ENCODE measurements at regions not wholly inside any gene's neighbourhood (a gene's known extent, or its start where the extent isn't known, plus 50 kb on each side); places are given as distances from the start of the nearest gene placed in this dataset.

DNA sequence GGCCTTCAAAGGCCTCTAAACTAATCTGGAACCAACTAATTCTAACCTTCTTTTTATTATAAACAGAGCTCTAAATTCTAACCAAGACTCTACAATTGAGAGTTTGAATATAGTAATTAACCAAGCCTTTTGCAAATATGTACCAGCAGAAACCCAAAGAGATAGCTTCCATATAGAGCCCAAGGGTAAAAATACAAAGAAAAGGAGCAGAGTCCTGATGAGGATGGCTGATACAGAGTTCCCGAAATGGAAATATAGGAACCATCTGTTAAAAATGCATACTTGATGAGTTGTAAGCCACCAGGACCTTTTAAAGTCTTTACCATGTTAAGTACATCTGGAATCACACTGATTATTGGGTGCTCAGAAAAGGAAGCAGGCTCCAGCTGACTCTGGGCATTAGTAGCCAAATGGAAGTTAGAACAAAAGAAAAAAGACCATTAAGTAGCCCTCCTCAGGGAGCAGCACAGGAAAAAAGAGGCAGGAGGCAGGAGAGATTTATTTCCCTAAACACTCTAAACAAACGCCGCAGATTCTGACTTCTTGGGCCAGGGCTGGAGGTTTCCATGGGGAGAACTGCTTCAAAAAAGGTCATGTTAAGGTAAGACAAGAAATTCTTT, 463.1 kb upstream of the FAT3 start:
- H3K4me1 ChIP-seq (ENCODE audit: control insufficient read depth in 2 of 2, insufficient read depth in 2 of 2, low read length in 1 of 2) = no peaks in the 10 kb centered on the region
- H3K36me3 ChIP-seq (ENCODE audit: control insufficient read depth in 2 of 2, insufficient read depth in 2 of 2, low read length in 1 of 2) = no peaks in the 10 kb centered on the region
- no peaks in the 10 kb centered on the region for H3K27me3 ChIP-seq (ENCODE audit: control insufficient read depth in 1 of 2, insufficient read depth in 2 of 2, low read length in 2 of 2)
- H3K4me3 ChIP-seq (ENCODE audit: low read depth in 1 of 2, low read length in 2 of 2) = no peak overlapping the region
- H3K27ac ChIP-seq (ENCODE audit: low read depth in 2 of 2, low read length in 1 of 2) = no peak overlapping the region
- H3K9me3 ChIP-seq (ENCODE audit: control insufficient read depth in 2 of 2, insufficient read depth in 1 of 2, low read depth in 1 of 2, low read length in 1 of 2) = no peaks in the 10 kb centered on the region
- 41 to 44% methylated on average over 3 of the region's 3 CpGs for WGBS, 2 donors

DNA sequence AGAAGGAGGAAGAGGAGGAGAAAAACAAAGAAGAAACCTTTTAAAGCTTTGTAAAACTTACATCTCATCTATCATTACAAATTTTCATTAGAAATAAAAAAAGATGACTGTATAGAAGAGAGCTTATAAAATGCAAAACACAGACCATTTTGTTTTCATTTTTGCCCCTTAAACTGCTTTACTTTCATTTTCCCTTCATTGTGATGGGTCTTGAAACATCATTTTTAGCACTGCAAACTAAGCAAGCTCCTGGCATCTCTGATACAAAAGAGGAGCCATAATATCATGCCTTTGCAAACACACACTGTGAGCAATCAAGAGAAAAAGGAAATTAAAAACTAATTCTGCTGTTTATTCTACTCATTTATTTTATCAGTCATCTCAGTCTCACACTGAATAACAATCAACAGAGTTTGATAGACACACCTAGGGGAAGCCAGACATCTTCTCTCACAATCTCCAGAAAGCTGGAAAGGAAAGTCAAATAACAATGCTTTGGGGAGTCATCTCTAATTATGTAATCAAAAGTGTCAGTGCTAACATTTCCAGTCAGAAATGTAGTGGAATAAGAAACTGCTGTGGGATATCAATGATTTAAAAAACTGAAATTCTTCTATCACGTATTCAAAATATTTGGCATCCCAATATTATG, 467.7 kb upstream of the FAT3 start:
- Histone ChIP-seq H3K9me3 (ENCODE audit: control insufficient read depth in 2 of 2, insufficient read depth in 1 of 2, low read depth in 1 of 2, low read length in 1 of 2) (no peaks in the 10 kb centered on the region), H3K27me3 (ENCODE audit: control insufficient read depth in 1 of 2, insufficient read depth in 2 of 2, low read length in 2 of 2) (no peaks in the 10 kb centered on the region), H3K27ac (ENCODE audit: low read depth in 2 of 2, low read length in 1 of 2) (no peak overlapping the region), H3K4me1 (ENCODE audit: control insufficient read depth in 2 of 2, insufficient read depth in 2 of 2, low read length in 1 of 2) (no peaks in the 10 kb centered on the region), H3K36me3 (ENCODE audit: control insufficient read depth in 2 of 2, insufficient read depth in 2 of 2, low read length in 1 of 2) (no peaks in the 10 kb centered on the region), H3K4me3 (ENCODE audit: low read depth in 1 of 2, low read length in 2 of 2) (no peak overlapping the region)
- WGBS, 2 donors = 68 to 81% methylated on average over 1 of the region's 1 CpG

DNA sequence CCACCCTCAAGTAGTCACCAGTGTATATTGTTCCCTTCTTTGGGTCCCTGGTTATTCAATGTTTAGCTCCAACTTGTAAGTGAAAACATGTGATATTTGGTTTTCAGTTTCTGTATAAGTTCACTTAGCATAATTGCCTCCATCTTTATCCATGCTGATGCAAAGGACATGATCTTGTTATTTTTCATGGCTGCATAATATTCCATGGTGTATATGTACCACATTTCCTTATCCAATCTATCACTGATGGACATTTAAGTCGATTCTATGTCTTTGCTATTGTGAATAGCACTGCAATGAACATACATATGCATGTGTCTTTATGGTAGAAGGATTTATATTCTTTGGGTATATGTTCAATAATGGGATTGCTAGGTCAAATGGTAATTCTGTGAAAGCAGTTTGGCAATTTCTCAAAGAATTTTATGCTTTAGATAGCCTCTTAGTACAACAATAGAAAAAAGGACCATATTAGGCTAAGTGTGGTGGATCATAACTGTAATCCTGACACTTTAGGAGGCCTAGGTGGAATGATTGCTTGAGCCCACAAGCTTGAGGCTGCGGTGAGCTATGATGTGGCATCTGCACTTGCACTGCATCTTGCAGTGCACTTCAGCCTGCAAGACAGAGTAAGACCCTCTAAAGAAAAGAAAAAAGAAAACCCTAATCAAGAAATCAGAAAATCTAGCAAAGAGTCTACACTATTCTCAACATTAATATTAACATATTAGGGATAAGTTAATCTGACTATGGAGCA, 468.5 kb upstream of the FAT3 start:
- no peaks in the 10 kb centered on the region for H3K27me3 ChIP-seq (ENCODE audit: control insufficient read depth in 1 of 2, insufficient read depth in 2 of 2, low read length in 2 of 2)
- no peak overlapping the region for H3K4me3 ChIP-seq (ENCODE audit: low read depth in 1 of 2, low read length in 2 of 2)
- H3K9me3 ChIP-seq (ENCODE audit: control insufficient read depth in 2 of 2, insufficient read depth in 1 of 2, low read depth in 1 of 2, low read length in 1 of 2) = no peaks in the 10 kb centered on the region
- H3K36me3 ChIP-seq (ENCODE audit: control insufficient read depth in 2 of 2, insufficient read depth in 2 of 2, low read length in 1 of 2) = no peaks in the 10 kb centered on the region
- WGBS, 2 donors = 51 to 56% methylated on average over 2 of the region's 2 CpGs
- H3K27ac ChIP-seq (ENCODE audit: low read depth in 2 of 2, low read length in 1 of 2) = no peak overlapping the region
- H3K4me1 ChIP-seq (ENCODE audit: control insufficient read depth in 2 of 2, insufficient read depth in 2 of 2, low read length in 1 of 2) = no peaks in the 10 kb centered on the region

DNA sequence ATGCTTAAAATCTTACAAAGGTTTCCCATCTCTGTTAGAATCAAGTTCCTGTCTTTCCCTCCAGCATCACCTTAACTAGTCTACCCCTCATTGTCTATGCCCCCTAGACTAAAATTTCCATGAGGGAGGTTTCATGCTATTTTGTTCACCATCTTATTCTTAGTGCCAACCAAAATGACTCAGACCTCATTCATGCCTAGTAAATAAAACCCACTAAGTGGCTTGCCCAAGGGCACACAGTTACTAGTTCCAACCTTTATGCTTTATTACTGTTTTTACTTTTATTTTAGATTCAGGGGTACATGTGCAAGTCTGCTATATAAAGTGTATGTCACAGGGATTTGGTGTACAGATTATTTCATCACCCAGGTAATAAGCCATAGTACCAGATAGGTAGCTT, 469.1 kb upstream of the FAT3 start:
- H3K4me3 ChIP-seq (ENCODE audit: low read depth in 1 of 2, low read length in 2 of 2) = no peak overlapping the region
- no peaks in the 10 kb centered on the region for H3K9me3 ChIP-seq (ENCODE audit: control insufficient read depth in 2 of 2, insufficient read depth in 1 of 2, low read depth in 1 of 2, low read length in 1 of 2)
- no peak overlapping the region for H3K27ac ChIP-seq (ENCODE audit: low read depth in 2 of 2, low read length in 1 of 2)
- no peaks in the 10 kb centered on the region for H3K4me1 ChIP-seq (ENCODE audit: control insufficient read depth in 2 of 2, insufficient read depth in 2 of 2, low read length in 1 of 2)
- H3K36me3 ChIP-seq (ENCODE audit: control insufficient read depth in 2 of 2, insufficient read depth in 2 of 2, low read length in 1 of 2) = no peaks in the 10 kb centered on the region
- no peaks in the 10 kb centered on the region for H3K27me3 ChIP-seq (ENCODE audit: control insufficient read depth in 1 of 2, insufficient read depth in 2 of 2, low read length in 2 of 2)

DNA sequence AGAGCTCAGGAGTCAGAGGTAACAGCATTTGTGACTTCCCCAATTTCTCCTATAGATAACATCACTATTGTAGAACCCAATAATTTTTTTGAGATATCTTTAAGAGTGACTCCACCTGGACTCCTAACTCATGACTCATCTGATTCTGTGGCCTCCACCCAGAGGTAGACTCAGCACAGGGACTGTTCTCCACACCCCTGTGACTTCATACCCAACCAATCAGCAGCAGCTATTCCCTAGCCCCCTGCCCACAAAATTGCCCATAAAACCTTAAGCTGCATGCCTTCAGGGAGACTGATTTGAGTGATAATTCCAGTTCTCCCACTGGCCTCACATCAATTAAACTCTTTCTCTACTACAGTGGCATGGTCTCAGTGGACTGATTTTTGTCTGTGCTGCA, 475.4 kb upstream of the FAT3 start:
- no peak overlapping the region for H3K27ac ChIP-seq (ENCODE audit: low read depth in 2 of 2, low read length in 1 of 2)
- H3K9me3 ChIP-seq (ENCODE audit: control insufficient read depth in 2 of 2, insufficient read depth in 1 of 2, low read depth in 1 of 2, low read length in 1 of 2) = no peaks in the 10 kb centered on the region
- H3K4me1 ChIP-seq (ENCODE audit: control insufficient read depth in 2 of 2, insufficient read depth in 2 of 2, low read length in 1 of 2) = no peaks in the 10 kb centered on the region
- no peak overlapping the region for H3K4me3 ChIP-seq (ENCODE audit: low read depth in 1 of 2, low read length in 2 of 2)
- H3K36me3 ChIP-seq (ENCODE audit: control insufficient read depth in 2 of 2, insufficient read depth in 2 of 2, low read length in 1 of 2) = no peaks in the 10 kb centered on the region
- no peaks in the 10 kb centered on the region for H3K27me3 ChIP-seq (ENCODE audit: control insufficient read depth in 1 of 2, insufficient read depth in 2 of 2, low read length in 2 of 2)

DNA sequence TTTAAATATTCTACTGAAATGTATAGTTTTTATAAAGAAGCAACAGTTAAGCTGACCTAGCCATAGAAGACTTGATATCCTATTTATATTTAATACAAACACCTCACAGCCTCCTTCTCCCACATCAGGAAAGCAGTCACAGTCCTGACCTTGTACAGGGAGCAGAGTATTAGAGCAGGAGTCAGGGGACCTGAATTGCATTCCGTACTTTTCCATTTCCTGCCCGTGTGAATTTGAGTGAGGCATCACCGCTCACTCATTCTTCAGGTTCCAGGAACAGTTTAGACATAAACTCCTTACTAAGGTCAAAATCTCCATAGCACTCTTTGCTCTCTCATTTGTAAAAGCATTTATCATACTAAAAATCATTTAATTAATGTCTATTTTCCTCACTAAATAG, 482.5 kb upstream of the FAT3 start:
- Histone ChIP-seq H3K27ac (ENCODE audit: low read depth in 2 of 2, low read length in 1 of 2) (no peak overlapping the region), H3K4me1 (ENCODE audit: control insufficient read depth in 2 of 2, insufficient read depth in 2 of 2, low read length in 1 of 2) (no peaks in the 10 kb centered on the region), H3K9me3 (ENCODE audit: control insufficient read depth in 2 of 2, insufficient read depth in 1 of 2, low read depth in 1 of 2, low read length in 1 of 2) (no peaks in the 10 kb centered on the region), H3K27me3 (ENCODE audit: control insufficient read depth in 1 of 2, insufficient read depth in 2 of 2, low read length in 2 of 2) (no peaks in the 10 kb centered on the region), H3K36me3 (ENCODE audit: control insufficient read depth in 2 of 2, insufficient read depth in 2 of 2, low read length in 1 of 2) (no peaks in the 10 kb centered on the region), H3K4me3 (ENCODE audit: low read depth in 1 of 2, low read length in 2 of 2) (no peak overlapping the region)
- WGBS, 2 donors = 69 to 73% methylated on average over 3 of the region's 3 CpGs

DNA sequence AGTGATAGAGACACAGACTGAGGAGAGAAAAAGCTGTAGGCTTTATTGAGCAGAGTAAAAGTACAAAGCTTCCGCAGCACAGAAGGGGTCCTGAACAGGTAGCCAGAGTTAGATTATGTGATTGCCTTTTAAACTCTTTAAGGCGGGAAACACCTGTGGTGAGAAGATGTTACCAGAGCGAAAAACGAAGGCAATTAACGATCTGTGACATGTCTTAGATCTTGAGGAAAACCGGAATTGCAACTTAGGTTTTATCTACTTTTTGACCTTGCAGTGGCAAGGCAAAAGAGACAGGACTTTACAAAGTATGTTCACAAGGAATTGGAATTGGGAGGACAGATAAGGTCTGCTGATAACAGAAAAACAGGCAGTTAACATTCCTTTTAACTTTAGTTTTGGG, 493.6 kb upstream of the FAT3 start:
- 41 to 53% methylated on average over 6 of the region's 6 CpGs for WGBS, 2 donors
- H3K9me3 ChIP-seq (ENCODE audit: control insufficient read depth in 2 of 2, insufficient read depth in 1 of 2, low read depth in 1 of 2, low read length in 1 of 2) = peaks cover 2 to 3% of the 10 kb centered on the region in 2 donors
- no peak overlapping the region for H3K27ac ChIP-seq (ENCODE audit: low read depth in 2 of 2, low read length in 1 of 2)
- H3K27me3 ChIP-seq (ENCODE audit: control insufficient read depth in 1 of 2, insufficient read depth in 2 of 2, low read length in 2 of 2) = no peaks in the 10 kb centered on the region
- no peaks in the 10 kb centered on the region for H3K4me1 ChIP-seq (ENCODE audit: control insufficient read depth in 2 of 2, insufficient read depth in 2 of 2, low read length in 1 of 2)
- H3K4me3 ChIP-seq (ENCODE audit: low read depth in 1 of 2, low read length in 2 of 2) = no peak overlapping the region
- no peaks in the 10 kb centered on the region for H3K36me3 ChIP-seq (ENCODE audit: control insufficient read depth in 2 of 2, insufficient read depth in 2 of 2, low read length in 1 of 2)

DNA sequence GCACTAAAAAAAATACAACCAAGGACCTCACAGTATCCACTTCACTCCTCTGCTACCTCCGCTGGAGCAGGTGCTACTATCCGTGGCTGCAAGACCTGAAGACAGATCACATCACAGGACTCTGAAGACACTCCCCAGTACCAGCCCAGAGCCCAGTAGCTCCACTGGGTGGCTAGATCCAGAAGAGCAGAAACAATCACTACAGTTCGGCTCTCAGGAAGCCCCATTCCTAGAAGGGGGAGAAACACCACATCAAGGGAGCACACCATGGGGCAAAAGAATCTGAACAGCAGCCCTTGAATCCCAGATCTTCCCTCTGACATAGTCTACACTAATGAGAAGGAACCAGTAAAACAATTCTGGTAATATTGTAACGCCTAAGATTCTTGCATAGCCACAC, 494.0 kb upstream of the FAT3 start:
- no peaks in the 10 kb centered on the region for H3K27me3 ChIP-seq (ENCODE audit: control insufficient read depth in 1 of 2, insufficient read depth in 2 of 2, low read length in 2 of 2)
- 79 to 89% methylated on average over 4 of the region's 4 CpGs for WGBS, 2 donors
- H3K9me3 ChIP-seq (ENCODE audit: control insufficient read depth in 2 of 2, insufficient read depth in 1 of 2, low read depth in 1 of 2, low read length in 1 of 2) = peaks cover 2 to 3% of the 10 kb centered on the region in 2 donors
- H3K4me3 ChIP-seq (ENCODE audit: low read depth in 1 of 2, low read length in 2 of 2) = no peak overlapping the region
- no peak overlapping the region for H3K27ac ChIP-seq (ENCODE audit: low read depth in 2 of 2, low read length in 1 of 2)
- H3K4me1 ChIP-seq (ENCODE audit: control insufficient read depth in 2 of 2, insufficient read depth in 2 of 2, low read length in 1 of 2) = no peaks in the 10 kb centered on the region
- no peaks in the 10 kb centered on the region for H3K36me3 ChIP-seq (ENCODE audit: control insufficient read depth in 2 of 2, insufficient read depth in 2 of 2, low read length in 1 of 2)

DNA sequence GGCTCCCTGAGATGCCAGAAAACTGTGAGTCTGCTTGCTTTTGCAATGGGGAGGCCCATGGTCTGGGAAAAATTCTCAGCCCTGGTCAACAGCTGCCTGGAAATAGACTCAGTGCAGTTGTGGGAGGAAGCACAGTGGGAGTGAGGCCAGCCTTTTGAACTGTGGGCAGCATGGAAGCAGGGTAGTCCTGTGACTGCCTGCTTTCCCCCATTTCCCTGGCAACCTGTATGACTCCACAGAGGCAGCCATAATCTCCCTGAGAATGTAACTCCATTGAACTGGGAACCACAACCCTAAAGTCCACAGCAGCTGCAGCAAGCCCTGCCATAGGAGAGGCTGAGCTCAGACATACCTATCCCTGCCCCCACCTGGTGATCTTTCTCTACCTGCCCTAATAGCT, 494.6 kb upstream of the FAT3 start:
- Histone ChIP-seq H3K4me1 (ENCODE audit: control insufficient read depth in 2 of 2, insufficient read depth in 2 of 2, low read length in 1 of 2) (no peaks in the 10 kb centered on the region), H3K9me3 (ENCODE audit: control insufficient read depth in 2 of 2, insufficient read depth in 1 of 2, low read depth in 1 of 2, low read length in 1 of 2) (peaks cover 2 to 3% of the 10 kb centered on the region in 2 donors), H3K27me3 (ENCODE audit: control insufficient read depth in 1 of 2, insufficient read depth in 2 of 2, low read length in 2 of 2) (no peaks in the 10 kb centered on the region), H3K36me3 (ENCODE audit: control insufficient read depth in 2 of 2, insufficient read depth in 2 of 2, low read length in 1 of 2) (no peaks in the 10 kb centered on the region), H3K27ac (ENCODE audit: low read depth in 2 of 2, low read length in 1 of 2) (no peak overlapping the region), H3K4me3 (ENCODE audit: low read depth in 1 of 2, low read length in 2 of 2) (no peak overlapping the region)

DNA sequence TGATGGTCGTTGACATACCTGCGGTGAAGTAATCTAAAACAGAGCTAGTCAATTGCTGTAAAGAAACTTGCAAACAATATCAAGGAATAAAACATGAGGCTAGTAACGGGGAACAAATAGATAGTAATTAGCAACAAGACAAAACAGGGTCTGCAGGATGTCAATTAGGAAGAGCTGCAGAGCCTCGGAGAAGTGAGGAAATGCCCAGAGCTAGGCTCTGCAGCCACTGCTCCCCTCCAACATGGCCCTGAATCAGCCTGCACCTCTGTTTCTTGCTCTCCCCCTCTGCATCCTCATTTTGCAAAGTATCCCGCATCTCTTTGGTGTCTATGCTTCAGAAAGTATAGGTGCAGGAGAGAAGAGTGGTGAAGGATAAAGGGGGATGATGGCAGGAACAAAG, 507.4 kb upstream of the FAT3 start:
- H3K4me1 ChIP-seq (ENCODE audit: control insufficient read depth in 2 of 2, insufficient read depth in 2 of 2, low read length in 1 of 2) = no peaks in the 10 kb centered on the region
- no peaks in the 10 kb centered on the region for H3K9me3 ChIP-seq (ENCODE audit: control insufficient read depth in 2 of 2, insufficient read depth in 1 of 2, low read depth in 1 of 2, low read length in 1 of 2)
- 59 to 61% methylated on average over 5 of the region's 5 CpGs for WGBS, 2 donors
- no peak overlapping the region for H3K27ac ChIP-seq (ENCODE audit: low read depth in 2 of 2, low read length in 1 of 2)
- no peaks in the 10 kb centered on the region for H3K27me3 ChIP-seq (ENCODE audit: control insufficient read depth in 1 of 2, insufficient read depth in 2 of 2, low read length in 2 of 2)
- no peak overlapping the region for H3K4me3 ChIP-seq (ENCODE audit: low read depth in 1 of 2, low read length in 2 of 2)
- no peaks in the 10 kb centered on the region for H3K36me3 ChIP-seq (ENCODE audit: control insufficient read depth in 2 of 2, insufficient read depth in 2 of 2, low read length in 1 of 2)

All from esophagus (tissue), 2 donors.